Endodermal cell (in vitro differentiated cells): ENCODE measurements at regions not wholly inside any gene's neighbourhood (a gene's known extent, or its start where the extent isn't known, plus 50 kb on each side); places are given as distances from the start of the nearest gene placed in this dataset.

Experiments used
- DNase-seq: peaks from one replicate; pipeline ENCODE4 v3.0.0-alpha.2; 2017
- H3K27ac ChIP-seq: 2 replicates; pipeline ENCODE4 v1.5.1; 2013; ENCODE audit warnings: mild to moderate bottlenecking, low read depth, low read length, moderate library complexity
- H3K27me3 ChIP-seq: 2 replicates; pipeline ENCODE4 v1.6.1; 2013; ENCODE audit warnings: mild to moderate bottlenecking, low read length, moderate library complexity; ENCODE audit not compliant: insufficient read depth, control insufficient read depth, poor library complexity, severe bottlenecking
- H3K36me3 ChIP-seq: 2 replicates; pipeline ENCODE4 v1.7.0; 2013; ENCODE audit warnings: mild to moderate bottlenecking, low read length, moderate library complexity; ENCODE audit not compliant: control insufficient read depth, insufficient read depth
- H3K4me1 ChIP-seq: one replicate; pipeline ENCODE4 v1.7.0; 2013; ENCODE audit warnings: low read length; ENCODE audit not compliant: control insufficient read depth, insufficient read depth
- H3K4me3 ChIP-seq: 2 replicates; pipeline ENCODE4 v1.5.1; 2013; ENCODE audit warnings: mild to moderate bottlenecking, low read length, moderate library complexity
- H3K9ac ChIP-seq: 2 replicates; pipeline ENCODE4 v1.6.1; 2013; ENCODE audit warnings: mild to moderate bottlenecking, low read length, moderate library complexity; ENCODE audit not compliant: poor library complexity, severe bottlenecking; ENCODE audit errors: extremely low read depth
- H3K9me3 ChIP-seq: 2 replicates; pipeline ENCODE4 v1.6.1; 2013; ENCODE audit warnings: mild to moderate bottlenecking, low read length, moderate library complexity; ENCODE audit not compliant: control insufficient read depth
- H3K27ac Mint-ChIP-seq: 2 replicates; pipeline ENCODE4 v1.8.0; 2020; ENCODE audit warnings: mixed read lengths
- H3K27me3 Mint-ChIP-seq: 2 replicates; pipeline ENCODE4 v1.8.0; 2021; ENCODE audit warnings: mild to moderate bottlenecking, mixed read lengths; ENCODE audit not compliant: insufficient read depth
- H3K36me3 Mint-ChIP-seq: 2 replicates; pipeline ENCODE4 v1.8.0; 2020; ENCODE audit warnings: low read depth, mixed read lengths
- H3K4me1 Mint-ChIP-seq: 2 replicates; pipeline ENCODE4 v1.8.0; 2020; ENCODE audit warnings: mixed read lengths
- H3K4me3 Mint-ChIP-seq: 2 replicates; pipeline ENCODE4 v1.8.0; 2020; ENCODE audit warnings: mild to moderate bottlenecking, moderate library complexity, mixed read lengths
- H3K9me3 Mint-ChIP-seq: 2 replicates; pipeline ENCODE4 v1.8.0; 2020; ENCODE audit warnings: mild to moderate bottlenecking, mixed read lengths
- CTCF ChIP-seq: fragments of 200-600 bp; sonication (generic); conservative IDR thresholded peaks from 2 replicates; pipeline ENCODE4 v1.5.0; 2021; ENCODE audit warnings: antibody characterized with exemption, mild to moderate bottlenecking
- WGBS, 2 experiments: methylation state at CpG; one replicate each; pipeline versions ENCODE4 v1.1.5 to v1.1.7; 2013; ENCODE audit warnings: missing lambda C conversion rate in 2 of 2, mixed read lengths in 1 of 2; ENCODE audit not compliant: insufficient coverage in 1 of 2, insufficient read length in 1 of 2; 5-methylcytosine and 5-hydroxymethylcytosine counted together

- 94 to 95% methylated on average over 3 to 4 of the region's 4 CpGs for WGBS, 2 experiments
- TF ChIP-seq CTCF, result no peak
- Mint-ChIP-seq H3K4me3 (no peak overlapping the region), H3K27ac (no peak overlapping the region), H3K27me3 (peaks cover 28% of the 10 kb centered on the region), H3K4me1 (peaks cover 7% of the 10 kb centered on the region), H3K9me3 (no peaks in the 10 kb centered on the region), H3K36me3 (no peaks in the 10 kb centered on the region)
- Histone ChIP-seq H3K36me3 (no peaks in the 10 kb centered on the region), H3K9me3 (no peaks in the 10 kb centered on the region), H3K9ac (no peak overlapping the region), H3K27ac (no peak overlapping the region), H3K4me1 (no peaks in the 10 kb centered on the region), H3K27me3 (peaks cover 44% of the 10 kb centered on the region), H3K4me3 (no peak overlapping the region)
- DNase-seq, result no peak
Observed at GRCh38 chr9:107650321-107650720, 160.8 kb upstream of the KLF4 start.

- no peaks in the 10 kb centered on the region for H3K9me3 ChIP-seq
- peaks cover 34% of the 10 kb centered on the region for H3K27me3 ChIP-seq
- H3K4me1 Mint-ChIP-seq, result peaks cover 1% of the 10 kb centered on the region
- no peaks in the 10 kb centered on the region for H3K36me3 ChIP-seq
- WGBS, 2 experiments, result 89 to 92% methylated on average over 10 to 12 of the region's 12 CpGs
- H3K27ac Mint-ChIP-seq, result no peak overlapping the region
- no peaks in the 10 kb centered on the region for H3K9me3 Mint-ChIP-seq
- no peaks in the 10 kb centered on the region for H3K4me1 ChIP-seq
- H3K27me3 Mint-ChIP-seq, result peaks cover 27% of the 10 kb centered on the region
- TF ChIP-seq CTCF, result no peak
- no peaks in the 10 kb centered on the region for H3K36me3 Mint-ChIP-seq
- no peak overlapping the region for H3K27ac ChIP-seq
- no peak overlapping the region for H3K9ac ChIP-seq
- H3K4me3 Mint-ChIP-seq, result no peak overlapping the region
- DNase-seq, result no peak
- no peak overlapping the region for H3K4me3 ChIP-seq
Observed at GRCh38 chr9:107648153-107648715, 158.7 kb upstream of the KLF4 start.

- no peak overlapping the region for H3K27ac ChIP-seq
- H3K27me3 Mint-ChIP-seq, result peaks cover 29% of the 10 kb centered on the region
- H3K4me3 ChIP-seq, result no peak overlapping the region
- H3K4me1 Mint-ChIP-seq, result no peaks in the 10 kb centered on the region
- H3K9me3 Mint-ChIP-seq, result no peaks in the 10 kb centered on the region
- H3K4me1 ChIP-seq, result no peaks in the 10 kb centered on the region
- peaks cover 40% of the 10 kb centered on the region for H3K27me3 ChIP-seq
- no peak overlapping the region for H3K27ac Mint-ChIP-seq
- no peak overlapping the region for H3K9ac ChIP-seq
- no peak for DNase-seq
- TF ChIP-seq CTCF, result no peak
- no peak overlapping the region for H3K4me3 Mint-ChIP-seq
- H3K36me3 Mint-ChIP-seq, result no peaks in the 10 kb centered on the region
- no peaks in the 10 kb centered on the region for H3K9me3 ChIP-seq
- 93 to 97% methylated on average over 5 of the region's 5 CpGs for WGBS, 2 experiments
- H3K36me3 ChIP-seq, result no peaks in the 10 kb centered on the region
Observed at GRCh38 chr9:107647611-107648010, 158.0 kb upstream of the KLF4 start.
